ENCODE measurements at regions not wholly inside any gene's neighbourhood (a gene's known extent, or its start where the extent isn't known, plus 50 kb on each side); places are given as distances from the start of the nearest gene placed in this dataset.
A peak's percentile ranks its signal among the peaks of the same experiment; 100 is the strongest.

DNA sequence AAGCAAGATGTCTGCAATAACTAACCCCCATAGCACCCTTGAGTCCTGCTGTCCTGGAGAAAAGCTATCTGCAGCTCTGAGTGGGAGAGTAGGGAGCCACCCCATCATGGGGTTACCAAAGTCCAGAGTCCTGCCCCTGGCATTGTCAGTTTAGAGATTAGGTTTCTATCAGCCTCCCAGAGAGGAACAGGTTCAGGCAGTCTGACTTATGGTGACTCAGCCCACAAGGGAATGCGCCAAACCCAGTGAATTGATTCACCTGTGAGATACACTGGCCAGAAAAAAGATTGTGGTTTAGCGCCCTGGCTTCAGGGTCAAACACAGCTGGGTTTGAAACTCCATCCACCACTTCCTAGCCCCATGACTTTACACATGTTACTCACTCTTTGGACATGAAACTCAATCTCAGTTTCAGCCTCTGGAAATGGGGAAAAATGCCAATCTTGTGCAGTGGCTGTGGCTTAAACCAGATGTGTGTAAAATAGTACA is 263.6 kb upstream of the HES1 start:
- TF ChIP-seq, protein P1, sequence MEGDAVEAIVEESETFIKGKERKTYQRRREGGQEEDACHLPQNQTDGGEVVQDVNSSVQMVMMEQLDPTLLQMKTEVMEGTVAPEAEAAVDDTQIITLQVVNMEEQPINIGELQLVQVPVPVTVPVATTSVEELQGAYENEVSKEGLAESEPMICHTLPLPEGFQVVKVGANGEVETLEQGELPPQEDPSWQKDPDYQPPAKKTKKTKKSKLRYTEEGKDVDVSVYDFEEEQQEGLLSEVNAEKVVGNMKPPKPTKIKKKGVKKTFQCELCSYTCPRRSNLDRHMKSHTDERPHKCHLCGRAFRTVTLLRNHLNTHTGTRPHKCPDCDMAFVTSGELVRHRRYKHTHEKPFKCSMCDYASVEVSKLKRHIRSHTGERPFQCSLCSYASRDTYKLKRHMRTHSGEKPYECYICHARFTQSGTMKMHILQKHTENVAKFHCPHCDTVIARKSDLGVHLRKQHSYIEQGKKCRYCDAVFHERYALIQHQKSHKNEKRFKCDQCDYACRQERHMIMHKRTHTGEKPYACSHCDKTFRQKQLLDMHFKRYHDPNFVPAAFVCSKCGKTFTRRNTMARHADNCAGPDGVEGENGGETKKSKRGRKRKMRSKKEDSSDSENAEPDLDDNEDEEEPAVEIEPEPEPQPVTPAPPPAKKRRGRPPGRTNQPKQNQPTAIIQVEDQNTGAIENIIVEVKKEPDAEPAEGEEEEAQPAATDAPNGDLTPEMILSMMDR (IDR thresholded peaks at IDR 0.05; ENCODE audit: control insufficient read depth, extremely low read depth, insufficient read depth), result no peak
- no peak overlapping the region for H3K4me3 ChIP-seq (ENCODE audit: low read depth, low read length)
- DNase-seq (ENCODE audit: low read depth), result peak; percentile 83

DNA sequence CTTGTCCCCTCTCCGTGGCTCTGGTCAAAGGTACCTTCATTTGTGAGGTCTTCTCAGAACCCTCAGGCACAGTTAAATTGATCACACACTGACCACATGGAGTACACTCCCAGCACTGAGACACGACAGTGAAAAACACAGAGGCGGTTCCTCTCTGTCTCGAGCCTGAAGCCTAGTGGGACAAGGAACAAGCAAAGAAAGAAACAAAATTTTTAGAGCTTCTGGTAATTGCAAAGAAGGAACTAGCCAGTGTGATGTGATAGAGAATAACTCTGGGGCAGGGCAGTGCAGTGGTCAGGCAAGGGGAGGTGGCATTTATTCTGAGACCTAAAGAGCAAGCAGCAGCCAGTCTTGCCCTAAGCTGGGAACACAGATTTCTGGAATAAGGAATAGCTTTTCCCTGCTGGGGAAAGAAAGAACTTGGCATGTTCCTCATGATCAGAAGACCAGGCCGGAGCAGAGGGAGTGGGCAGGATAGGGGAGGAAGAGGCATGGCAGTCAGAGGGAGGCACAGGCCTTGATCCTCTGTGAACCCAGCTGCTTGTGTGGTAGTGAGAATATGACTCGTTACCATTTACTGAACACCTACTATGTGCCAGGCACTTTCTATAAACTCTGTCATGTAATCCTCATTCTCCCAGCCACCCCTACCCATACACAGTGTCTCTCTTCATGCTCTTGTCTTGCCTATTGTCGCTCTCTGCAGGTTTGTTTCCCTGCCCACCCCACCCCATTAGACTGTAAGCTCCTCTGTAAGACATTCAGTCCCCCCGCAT is 262.3 kb upstream of the HES1 start:
- no peak overlapping the region for H3K4me3 ChIP-seq (ENCODE audit: low read depth, low read length)
- no peak for DNase-seq (ENCODE audit: low read depth)
- TF ChIP-seq, protein P1 (IDR thresholded peaks at IDR 0.05; ENCODE audit: control insufficient read depth, extremely low read depth, insufficient read depth), result no peak

DNA sequence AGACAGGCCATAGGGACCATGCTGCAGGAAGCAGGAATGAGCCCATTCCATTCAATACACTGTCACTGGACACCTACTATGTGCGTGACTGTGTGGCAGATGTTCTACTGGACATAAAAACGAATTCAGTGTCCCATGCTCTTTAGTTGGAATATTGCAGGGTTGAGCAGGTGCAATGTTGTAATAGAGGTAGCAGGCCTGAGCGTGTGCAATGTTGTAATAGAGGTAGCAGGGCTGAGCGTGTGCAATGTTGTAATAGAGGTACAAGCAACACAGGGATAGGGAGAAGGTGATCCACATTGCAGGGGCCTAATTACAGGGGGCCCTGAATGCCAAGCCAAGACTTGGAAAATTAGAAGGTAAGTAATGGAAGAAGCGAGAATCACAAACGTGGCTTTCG is 261.4 kb upstream of the HES1 start:
- DNase-seq (ENCODE audit: low read depth), result no peak
- TF ChIP-seq, protein P1 (IDR thresholded peaks at IDR 0.05; ENCODE audit: control insufficient read depth, extremely low read depth, insufficient read depth), result no peak
- H3K4me3 ChIP-seq (ENCODE audit: low read depth, low read length), result no peak overlapping the region

DNA sequence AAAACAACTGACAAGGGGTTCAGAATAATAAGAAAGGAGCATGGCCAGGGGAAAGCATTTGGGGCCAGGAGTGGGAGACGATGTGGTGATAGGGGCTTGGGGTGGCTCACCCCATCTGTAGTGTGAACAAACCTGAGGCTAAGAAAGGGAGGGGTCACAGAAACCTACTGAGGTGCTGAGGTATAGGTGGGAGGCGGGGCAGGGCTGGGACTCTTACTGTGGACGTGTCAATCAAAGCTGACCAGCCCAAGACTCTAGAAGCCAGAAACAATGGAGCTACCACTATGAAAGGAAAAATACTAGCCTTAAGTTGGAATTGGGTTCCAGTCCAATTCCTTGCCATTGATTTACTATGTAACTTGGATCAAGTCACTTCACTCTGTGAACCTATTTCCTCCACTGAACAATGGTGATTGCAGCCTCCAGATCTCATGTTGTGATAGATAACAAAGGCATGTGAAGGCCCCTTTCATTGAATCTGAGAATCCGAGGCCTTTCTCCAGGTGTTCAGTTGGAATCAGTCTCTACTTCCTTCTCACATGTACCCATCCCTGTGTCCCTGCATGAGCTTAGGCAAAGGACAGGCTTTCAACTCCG is 260.9 kb upstream of the HES1 start:
- DNase-seq (ENCODE audit: low read depth), result no peak
- no peak overlapping the region for H3K4me3 ChIP-seq (ENCODE audit: low read depth, low read length)
- TF ChIP-seq, protein P1 (IDR thresholded peaks at IDR 0.05; ENCODE audit: control insufficient read depth, extremely low read depth, insufficient read depth), result no peak

DNA sequence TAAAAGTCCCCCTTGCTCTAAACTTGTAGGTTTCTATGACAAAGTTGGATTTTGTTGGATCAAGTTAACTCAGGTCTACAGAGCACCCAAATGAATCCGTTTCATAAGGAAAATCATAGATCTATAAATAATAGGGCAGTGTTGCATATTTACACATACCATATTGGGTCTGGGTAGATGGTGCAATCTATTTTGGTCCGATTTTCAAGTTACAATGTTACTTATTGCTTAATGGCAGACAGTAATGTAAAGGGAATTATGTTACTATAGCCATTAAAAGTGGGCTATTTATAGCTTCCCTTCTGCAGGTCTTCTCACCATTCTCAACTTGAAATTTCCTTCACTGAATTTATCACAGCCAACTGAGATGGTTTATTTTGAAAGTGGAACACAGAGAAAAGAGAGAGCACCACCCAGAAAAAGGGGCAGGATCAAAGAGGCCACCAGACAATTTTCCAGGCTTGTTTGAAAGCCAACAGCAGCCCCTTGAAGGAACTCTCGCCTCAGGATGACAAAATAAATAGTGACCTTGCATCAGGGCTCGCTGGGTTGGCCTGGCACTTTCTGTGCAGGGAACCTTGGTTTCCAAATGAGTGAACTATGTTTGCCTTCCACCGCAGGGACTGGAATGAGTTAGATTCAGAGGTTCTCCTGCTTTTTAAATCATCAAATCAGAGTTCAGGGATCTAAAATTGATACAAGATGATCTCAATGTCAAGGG is 260.2 kb upstream of the HES1 start:
- TF ChIP-seq, protein P1 (IDR thresholded peaks at IDR 0.05; ENCODE audit: control insufficient read depth, extremely low read depth, insufficient read depth), result no peak
- no peak for DNase-seq (ENCODE audit: low read depth)
- no peak overlapping the region for H3K4me3 ChIP-seq (ENCODE audit: low read depth, low read length)

DNA sequence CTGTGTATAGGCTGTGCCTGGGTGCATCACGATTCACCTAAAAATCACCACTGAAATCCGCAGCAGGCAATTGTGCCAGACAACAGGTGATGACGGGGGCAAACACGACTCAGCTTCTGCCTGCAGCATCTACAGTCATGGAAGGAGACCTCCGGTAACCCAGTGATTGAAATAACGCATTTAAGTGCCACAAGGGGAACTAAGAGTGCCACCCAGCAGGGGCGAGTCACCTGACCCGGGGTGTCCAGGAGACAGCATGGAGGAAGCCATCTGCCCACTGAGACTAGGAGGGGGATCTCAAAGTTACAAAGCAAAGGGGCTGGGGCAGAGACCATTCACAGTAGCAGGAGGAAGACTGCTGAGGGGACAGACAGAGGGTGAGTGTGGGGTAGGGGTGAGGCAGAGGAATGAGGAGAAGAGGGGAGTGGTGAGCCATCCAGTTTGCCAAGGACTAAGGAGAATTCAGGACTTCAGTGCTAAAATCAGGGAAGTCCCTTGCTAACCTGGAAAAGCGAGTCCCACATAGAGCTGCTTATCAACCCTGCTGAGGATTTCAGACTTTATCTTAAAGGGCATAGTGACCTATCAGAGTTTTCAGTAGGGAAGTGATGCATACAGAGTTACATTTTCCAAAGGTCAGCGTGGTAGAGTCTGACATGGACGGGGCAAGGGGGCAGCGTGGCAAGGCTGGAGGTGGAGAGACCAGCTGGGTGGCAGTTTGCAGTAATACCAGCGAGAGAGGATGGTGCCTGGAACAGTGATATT is 256.7 kb upstream of the HES1 start:
- H3K4me3 ChIP-seq (ENCODE audit: low read depth, low read length), result no peak overlapping the region
- DNase-seq (ENCODE audit: low read depth), result no peak
- TF ChIP-seq, protein P1 (IDR thresholded peaks at IDR 0.05; ENCODE audit: control insufficient read depth, extremely low read depth, insufficient read depth), result no peak

All from LNCaP clone FGC (cell line).